MG63 (cell line): ENCODE measurements at regions not wholly inside any gene's neighbourhood (a gene's known extent, or its start where the extent isn't known, plus 50 kb on each side); places are given as distances from the start of the nearest gene placed in this dataset.

Source experiments
- DNase-seq: peaks from one replicate; pipeline ENCODE4 v3.0.0-alpha.2; 2020
- H3K27me3 ChIP-seq: fragments of 250-450 bp; sonication (Bioruptor Pico); 2 replicates; pipeline ENCODE4 v1.5.1; 2020; ENCODE audit warnings: mild to moderate bottlenecking, moderate library complexity
- H3K36me3 ChIP-seq: fragments of 250-450 bp; sonication (Bioruptor Pico); 2 replicates; pipeline ENCODE4 v1.5.1; 2020; ENCODE audit warnings: mild to moderate bottlenecking, moderate library complexity
- H3K4me3 ChIP-seq: fragments of 250-450 bp; sonication (Bioruptor Pico); 2 replicates; pipeline ENCODE4 v1.5.1; 2020; ENCODE audit warnings: mild to moderate bottlenecking, moderate library complexity
- H3K9me3 ChIP-seq: fragments of 250-450 bp; sonication (Bioruptor Pico); 2 replicates; pipeline ENCODE4 v1.5.1; 2020; ENCODE audit warnings: mild to moderate bottlenecking, moderate library complexity

GRCh38 chr14:53478174-53478573, 325.1 kb upstream of the DDHD1 start:
- Histone ChIP-seq H3K4me3 (no peak overlapping the region), H3K36me3 (no peaks in the 10 kb centered on the region), H3K27me3 (no peaks in the 10 kb centered on the region), H3K9me3 (no peaks in the 10 kb centered on the region)
- DNase-seq = no peak

GRCh38 chr14:53473480-53473879, 320.4 kb upstream of the DDHD1 start:
- no peaks in the 10 kb centered on the region for H3K9me3 ChIP-seq
- H3K36me3 ChIP-seq = no peaks in the 10 kb centered on the region
- no peaks in the 10 kb centered on the region for H3K27me3 ChIP-seq

GRCh38 chr14:53472306-53472705, 319.2 kb upstream of the DDHD1 start:
- H3K36me3 ChIP-seq = no peaks in the 10 kb centered on the region
- DNase-seq = no peak
- no peaks in the 10 kb centered on the region for H3K9me3 ChIP-seq
- H3K4me3 ChIP-seq = no peak overlapping the region
- H3K27me3 ChIP-seq = no peaks in the 10 kb centered on the region

More at GRCh38 chr14:53473480-53473879, 320.4 kb upstream of the DDHD1 start:
- DNase-seq = no peak
- H3K4me3 ChIP-seq = no peak overlapping the region

- Histone ChIP-seq H3K36me3 (no peaks in the 10 kb centered on the region), H3K9me3 (no peaks in the 10 kb centered on the region), H3K27me3 (no peaks in the 10 kb centered on the region), H3K4me3 (no peak overlapping the region)
- peak; percentile 77 for DNase-seq
Observed at GRCh38 chr14:53470351-53471043, 317.4 kb upstream of the DDHD1 start.

- Histone ChIP-seq H3K4me3 (no peak overlapping the region), H3K36me3 (no peaks in the 10 kb centered on the region), H3K9me3 (no peaks in the 10 kb centered on the region), H3K27me3 (no peaks in the 10 kb centered on the region)
- no peak for DNase-seq
Observed at GRCh38 chr14:53468876-53469275, 315.8 kb upstream of the DDHD1 start.

GRCh38 chr14:53464376-53464775, 311.3 kb upstream of the DDHD1 start:
- H3K9me3 ChIP-seq = no peaks in the 10 kb centered on the region
- no peak overlapping the region for H3K4me3 ChIP-seq
- DNase-seq = no peak
- H3K27me3 ChIP-seq = no peaks in the 10 kb centered on the region
- H3K36me3 ChIP-seq = no peaks in the 10 kb centered on the region

GRCh38 chr14:53462931-53463778, 310.0 kb upstream of the DDHD1 start:
- no peaks in the 10 kb centered on the region for H3K27me3 ChIP-seq
- no peak for DNase-seq
- no peaks in the 10 kb centered on the region for H3K9me3 ChIP-seq

GRCh38 chr14:53461858-53462257, 308.7 kb upstream of the DDHD1 start:
- H3K36me3 ChIP-seq = no peaks in the 10 kb centered on the region
- no peak overlapping the region for H3K4me3 ChIP-seq
- DNase-seq = no peak
- H3K27me3 ChIP-seq = no peaks in the 10 kb centered on the region
- H3K9me3 ChIP-seq = no peaks in the 10 kb centered on the region

More at GRCh38 chr14:53462931-53463778, 310.0 kb upstream of the DDHD1 start:
- H3K36me3 ChIP-seq = no peaks in the 10 kb centered on the region
- H3K4me3 ChIP-seq = no peak overlapping the region

- no peak overlapping the region for H3K4me3 ChIP-seq
- H3K9me3 ChIP-seq = no peaks in the 10 kb centered on the region
- no peaks in the 10 kb centered on the region for H3K27me3 ChIP-seq
- DNase-seq = no peak
- no peaks in the 10 kb centered on the region for H3K36me3 ChIP-seq
Observed at GRCh38 chr14:53460544-53460943, 307.4 kb upstream of the DDHD1 start.

- H3K4me3 ChIP-seq = no peak overlapping the region
- H3K36me3 ChIP-seq = no peaks in the 10 kb centered on the region
- H3K27me3 ChIP-seq = no peaks in the 10 kb centered on the region
- H3K9me3 ChIP-seq = no peaks in the 10 kb centered on the region
- DNase-seq = peak; percentile 19
Observed at GRCh38 chr14:53458368-53458814, 305.3 kb upstream of the DDHD1 start.

- no peaks in the 10 kb centered on the region for H3K36me3 ChIP-seq
- no peak for DNase-seq
- no peaks in the 10 kb centered on the region for H3K27me3 ChIP-seq
- no peak overlapping the region for H3K4me3 ChIP-seq
- H3K9me3 ChIP-seq = no peaks in the 10 kb centered on the region
Observed at GRCh38 chr14:53456931-53457330, 303.8 kb upstream of the DDHD1 start.

- Histone ChIP-seq H3K36me3 (no peaks in the 10 kb centered on the region), H3K9me3 (no peaks in the 10 kb centered on the region), H3K27me3 (no peaks in the 10 kb centered on the region), H3K4me3 (no peak overlapping the region)
- DNase-seq = no peak
Observed at GRCh38 chr14:53452005-53452673, 299.0 kb upstream of the DDHD1 start.

- no peaks in the 10 kb centered on the region for H3K27me3 ChIP-seq
- no peak for DNase-seq
- no peaks in the 10 kb centered on the region for H3K9me3 ChIP-seq
- H3K4me3 ChIP-seq = no peak overlapping the region
- H3K36me3 ChIP-seq = no peaks in the 10 kb centered on the region
Observed at GRCh38 chr14:53450871-53451270, 297.7 kb upstream of the DDHD1 start.

GRCh38 chr14:53448682-53449081, 295.6 kb upstream of the DDHD1 start:
- H3K9me3 ChIP-seq = no peaks in the 10 kb centered on the region
- DNase-seq = no peak
- H3K4me3 ChIP-seq = no peak overlapping the region
- no peaks in the 10 kb centered on the region for H3K27me3 ChIP-seq
- no peaks in the 10 kb centered on the region for H3K36me3 ChIP-seq

GRCh38 chr14:53444677-53445312, 291.7 kb upstream of the DDHD1 start:
- no peaks in the 10 kb centered on the region for H3K36me3 ChIP-seq

GRCh38 chr14:53441789-53442188, 288.7 kb upstream of the DDHD1 start:
- H3K4me3 ChIP-seq = no peak overlapping the region
- no peak for DNase-seq
- no peaks in the 10 kb centered on the region for H3K9me3 ChIP-seq
- H3K27me3 ChIP-seq = no peaks in the 10 kb centered on the region
- H3K36me3 ChIP-seq = no peaks in the 10 kb centered on the region

More at GRCh38 chr14:53444677-53445312, 291.7 kb upstream of the DDHD1 start:
- Histone ChIP-seq H3K9me3 (no peaks in the 10 kb centered on the region), H3K4me3 (no peak overlapping the region), H3K27me3 (no peaks in the 10 kb centered on the region)
- no peak for DNase-seq

GRCh38 chr14:53437858-53438257, 284.7 kb upstream of the DDHD1 start:
- no peak for DNase-seq
- Histone ChIP-seq H3K27me3 (no peaks in the 10 kb centered on the region), H3K9me3 (no peaks in the 10 kb centered on the region), H3K36me3 (no peaks in the 10 kb centered on the region), H3K4me3 (no peak overlapping the region)
